ENCODE measurements at regions not wholly inside any gene's neighbourhood (a gene's known extent, or its start where the extent isn't known, plus 50 kb on each side); places are given as distances from the start of the nearest gene placed in this dataset.

GRCh38 chr12:94712815-94713515 is 62.6 kb upstream of the TMCC3 start:
- ChIA-PET RAD21 (ENCODE audit: low non-redundant PET in 1 of 2, low total read pairs in 2 of 2, uncharacterized antibody in 2 of 2, unreplicated experiment in 2 of 2) (no interaction called here), CTCF (no interaction called here), POLR2A (no interaction called here)
- H3K4me1 ChIP-seq (ENCODE audit: control insufficient read depth in 1 of 2, insufficient read depth in 2 of 2, low read length in 2 of 2): no peaks in the 10 kb centered on the region
- ATAC-seq (no peak), DNase-seq (ENCODE audit: low read depth, low spot score) (no peak)
- no peak for TF ChIP-seq POLR2A (IDR thresholded peaks at IDR 0.05; ENCODE audit: borderline replicate concordance, extremely low read depth, insufficient read depth, insufficient read length)
- no peak for TF ChIP-seq YY1 (IDR thresholded peaks at IDR 0.05; ENCODE audit: extremely low read depth, insufficient replicate concordance, low read depth, low read length)
- TF ChIP-seq ZBTB33 (IDR thresholded peaks at IDR 0.05; ENCODE audit: extremely low read depth, insufficient replicate concordance, low read length): no peak
- TF ChIP-seq SP1 (IDR thresholded peaks at IDR 0.05; ENCODE audit: low read depth): no peak
- no peak for TF ChIP-seq ZFX (IDR thresholded peaks at IDR 0.05)
- TF ChIP-seq RAD21 (IDR thresholded peaks at IDR 0.05; ENCODE audit: low read depth): no peak
- no peak for TF ChIP-seq ELF1 (IDR thresholded peaks at IDR 0.05; ENCODE audit: borderline replicate concordance, low read depth)
- no peak for TF ChIP-seq CBX3 (IDR thresholded peaks at IDR 0.05; ENCODE audit: low read depth)
- no peak for TF ChIP-seq SIN3A (IDR thresholded peaks at IDR 0.05; ENCODE audit: low read depth)
- no peak for TF ChIP-seq EGR1 (IDR thresholded peaks at IDR 0.05; ENCODE audit: low read depth)
- no peak for TF ChIP-seq SRF (IDR thresholded peaks at IDR 0.05; ENCODE audit: low read depth)
- H3K9me2 ChIP-seq (ENCODE audit: insufficient read depth): no peaks in the 10 kb centered on the region
- H3K36me3 ChIP-seq (ENCODE audit: control insufficient read depth in 1 of 2, insufficient read depth in 2 of 2, low read length in 2 of 2): no peaks in the 10 kb centered on the region
- H3K27ac ChIP-seq (ENCODE audit: low read depth, low read length): no peak overlapping the region
- H3K4me2 ChIP-seq (ENCODE audit: low read length): no peak overlapping the region
- H2AFZ ChIP-seq (ENCODE audit: low read depth, low read length, poor library complexity, severe bottlenecking): no peak overlapping the region
- H3K9me3 ChIP-seq (ENCODE audit: control insufficient read depth in 1 of 2, insufficient read depth in 1 of 2, low read depth in 1 of 2, low read length in 2 of 2): no peaks in the 10 kb centered on the region
- H3K79me2 ChIP-seq (ENCODE audit: insufficient read depth, low read length): no peaks in the 10 kb centered on the region
- no peaks in the 10 kb centered on the region; the same call in none of the 2 replicates for H3K27me3 ChIP-seq (ENCODE audit: insufficient read depth, low read length)
- intact Hi-C loops (cut with micrococcal nuclease): loop anchor here (5.0 kb wide), 1 partner anchor 164 kb away; no protein-coding TSS in a partner anchor
- no TSS peak for BruUV-seq (replicated peaks)
- no peak overlapping the region for H3K4me3 ChIP-seq (replicated peaks in 1 of 2; ENCODE audit: low read depth in 1 of 2, low read length in 2 of 2)
- H4K20me1 ChIP-seq (ENCODE audit: insufficient read depth): no peaks in the 10 kb centered on the region
- no peak overlapping the region for H3K9ac ChIP-seq (ENCODE audit: low read length)

All from HCT116 (cell line).